ENCODE measurements at regions not wholly inside any gene's neighbourhood (a gene's known extent, or its start where the extent isn't known, plus 50 kb on each side); places are given as distances from the start of the nearest gene placed in this dataset.

GRCh38 chr18:70991577-70991976 lies 702.7 kb downstream of the SOCS6 start:
- Mint-ChIP-seq H3K27me3 (ENCODE audit: low read depth) (peaks cover 14% of the 10 kb centered on the region; the same call in 1 of the 2 replicates), H3K4me3 (no peak overlapping the region), H3K27ac (no peak overlapping the region), H3K9me3 (peaks cover 68% of the 10 kb centered on the region), H3K36me3 (peaks cover 59% of the 10 kb centered on the region), H3K4me1 (no peaks in the 10 kb centered on the region)
- no peak for TF ChIP-seq SP1 (CRISPR knock-in tag; conservative IDR thresholded peaks at IDR 0.05)
- TF ChIP-seq, protein P1, sequence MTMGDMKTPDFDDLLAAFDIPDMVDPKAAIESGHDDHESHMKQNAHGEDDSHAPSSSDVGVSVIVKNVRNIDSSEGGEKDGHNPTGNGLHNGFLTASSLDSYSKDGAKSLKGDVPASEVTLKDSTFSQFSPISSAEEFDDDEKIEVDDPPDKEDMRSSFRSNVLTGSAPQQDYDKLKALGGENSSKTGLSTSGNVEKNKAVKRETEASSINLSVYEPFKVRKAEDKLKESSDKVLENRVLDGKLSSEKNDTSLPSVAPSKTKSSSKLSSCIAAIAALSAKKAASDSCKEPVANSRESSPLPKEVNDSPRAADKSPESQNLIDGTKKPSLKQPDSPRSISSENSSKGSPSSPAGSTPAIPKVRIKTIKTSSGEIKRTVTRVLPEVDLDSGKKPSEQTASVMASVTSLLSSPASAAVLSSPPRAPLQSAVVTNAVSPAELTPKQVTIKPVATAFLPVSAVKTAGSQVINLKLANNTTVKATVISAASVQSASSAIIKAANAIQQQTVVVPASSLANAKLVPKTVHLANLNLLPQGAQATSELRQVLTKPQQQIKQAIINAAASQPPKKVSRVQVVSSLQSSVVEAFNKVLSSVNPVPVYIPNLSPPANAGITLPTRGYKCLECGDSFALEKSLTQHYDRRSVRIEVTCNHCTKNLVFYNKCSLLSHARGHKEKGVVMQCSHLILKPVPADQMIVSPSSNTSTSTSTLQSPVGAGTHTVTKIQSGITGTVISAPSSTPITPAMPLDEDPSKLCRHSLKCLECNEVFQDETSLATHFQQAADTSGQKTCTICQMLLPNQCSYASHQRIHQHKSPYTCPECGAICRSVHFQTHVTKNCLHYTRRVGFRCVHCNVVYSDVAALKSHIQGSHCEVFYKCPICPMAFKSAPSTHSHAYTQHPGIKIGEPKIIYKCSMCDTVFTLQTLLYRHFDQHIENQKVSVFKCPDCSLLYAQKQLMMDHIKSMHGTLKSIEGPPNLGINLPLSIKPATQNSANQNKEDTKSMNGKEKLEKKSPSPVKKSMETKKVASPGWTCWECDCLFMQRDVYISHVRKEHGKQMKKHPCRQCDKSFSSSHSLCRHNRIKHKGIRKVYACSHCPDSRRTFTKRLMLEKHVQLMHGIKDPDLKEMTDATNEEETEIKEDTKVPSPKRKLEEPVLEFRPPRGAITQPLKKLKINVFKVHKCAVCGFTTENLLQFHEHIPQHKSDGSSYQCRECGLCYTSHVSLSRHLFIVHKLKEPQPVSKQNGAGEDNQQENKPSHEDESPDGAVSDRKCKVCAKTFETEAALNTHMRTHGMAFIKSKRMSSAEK (CRISPR knock-in tag; IDR thresholded peaks at IDR 0.05; ENCODE audit: borderline replicate concordance), result no peak
- TF ChIP-seq ZNF317 (CRISPR knock-in tag; IDR thresholded peaks at IDR 0.05; ENCODE audit: borderline replicate concordance, low read depth), result no peak
- no peak for TF ChIP-seq MYBL2 (CRISPR knock-in tag; IDR thresholded peaks at IDR 0.05)
- no peak for TF ChIP-seq ATF6 (CRISPR knock-in tag; IDR thresholded peaks at IDR 0.05)
- TF ChIP-seq USF1 (CRISPR knock-in tag; IDR thresholded peaks at IDR 0.05), result no peak
- TF ChIP-seq RELA (CRISPR knock-in tag; IDR thresholded peaks at IDR 0.05; ENCODE audit: borderline replicate concordance), result no peak
- TF ChIP-seq TEAD1 (CRISPR knock-in tag; IDR thresholded peaks at IDR 0.05), result no peak
- no peak for TF ChIP-seq RORB (CRISPR knock-in tag; IDR thresholded peaks at IDR 0.05)
- ChIA-PET CTCF (no interaction called here), POLR2A (no interaction called here)
- no peak for ATAC-seq
- no peak for DNase-seq (ENCODE audit: low spot score)

- H3K4me1 Mint-ChIP-seq, result no peaks in the 10 kb centered on the region
- no peak overlapping the region for H3K4me3 Mint-ChIP-seq
- H3K36me3 Mint-ChIP-seq, result peaks cover 78% of the 10 kb centered on the region
- ChIA-PET CTCF (no interaction called here), POLR2A (no interaction called here)
- ATAC-seq, result no peak
- H3K27ac Mint-ChIP-seq, result no peak overlapping the region
- no peak for TF ChIP-seq MXD4 (CRISPR knock-in tag; IDR thresholded peaks at IDR 0.05; ENCODE audit: borderline replicate concordance)
- TF ChIP-seq TP53 (CRISPR knock-in tag; IDR thresholded peaks at IDR 0.05), result no peak
- TF ChIP-seq, protein P2, sequence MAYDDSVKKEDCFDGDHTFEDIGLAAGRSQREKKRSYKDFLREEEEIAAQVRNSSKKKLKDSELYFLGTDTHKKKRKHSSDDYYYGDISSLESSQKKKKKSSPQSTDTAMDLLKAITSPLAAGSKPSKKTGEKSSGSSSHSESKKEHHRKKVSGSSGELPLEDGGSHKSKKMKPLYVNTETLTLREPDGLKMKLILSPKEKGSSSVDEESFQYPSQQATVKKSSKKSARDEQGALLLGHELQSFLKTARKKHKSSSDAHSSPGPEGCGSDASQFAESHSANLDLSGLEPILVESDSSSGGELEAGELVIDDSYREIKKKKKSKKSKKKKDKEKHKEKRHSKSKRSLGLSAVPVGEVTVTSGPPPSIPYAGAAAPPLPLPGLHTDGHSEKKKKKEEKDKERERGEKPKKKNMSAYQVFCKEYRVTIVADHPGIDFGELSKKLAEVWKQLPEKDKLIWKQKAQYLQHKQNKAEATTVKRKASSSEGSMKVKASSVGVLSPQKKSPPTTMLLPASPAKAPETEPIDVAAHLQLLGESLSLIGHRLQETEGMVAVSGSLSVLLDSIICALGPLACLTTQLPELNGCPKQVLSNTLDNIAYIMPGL (CRISPR knock-in tag; IDR thresholded peaks at IDR 0.05), result no peak
- no peak for DNase-seq (ENCODE audit: low spot score)
- peaks cover 15% of the 10 kb centered on the region for H3K27me3 Mint-ChIP-seq (ENCODE audit: low read depth)
- H3K9me3 Mint-ChIP-seq, result peaks cover 85% of the 10 kb centered on the region
Measured at GRCh38 chr18:70985948-70986347, 697.1 kb downstream of the SOCS6 start.

GRCh38 chr18:70982292-70982691 lies 693.4 kb downstream of the SOCS6 start:
- no peaks in the 10 kb centered on the region for H3K4me1 Mint-ChIP-seq
- ChIA-PET CTCF (no interaction called here), POLR2A (no interaction called here)
- no peak overlapping the region for H3K27ac Mint-ChIP-seq
- no peak for DNase-seq (ENCODE audit: low spot score)
- peaks cover 12% of the 10 kb centered on the region for H3K27me3 Mint-ChIP-seq (ENCODE audit: low read depth)
- H3K4me3 Mint-ChIP-seq, result no peak overlapping the region
- no peak for ATAC-seq
- H3K9me3 Mint-ChIP-seq, result peaks cover 85% of the 10 kb centered on the region
- peaks cover 73% of the 10 kb centered on the region for H3K36me3 Mint-ChIP-seq
- TF ChIP-seq HMGA2 (CRISPR knock-in tag; IDR thresholded peaks at IDR 0.05), result no peak
- no peak for TF ChIP-seq NFYB (CRISPR knock-in tag; conservative IDR thresholded peaks at IDR 0.05; ENCODE audit: low read depth)
- no peak for TF ChIP-seq NFE2L1 (CRISPR knock-in tag; IDR thresholded peaks at IDR 0.05)
- no peak for TF ChIP-seq ZNF219 (CRISPR knock-in tag; IDR thresholded peaks at IDR 0.05; ENCODE audit: borderline replicate concordance)
- TF ChIP-seq ZNF317 (CRISPR knock-in tag; IDR thresholded peaks at IDR 0.05; ENCODE audit: borderline replicate concordance, low read depth), result no peak
- TF ChIP-seq ZNF121 (CRISPR knock-in tag; IDR thresholded peaks at IDR 0.05), result no peak
- TF ChIP-seq FOXP1 (CRISPR knock-in tag; IDR thresholded peaks at IDR 0.05; ENCODE audit: borderline replicate concordance), result no peak
- TF ChIP-seq RORB (CRISPR knock-in tag; IDR thresholded peaks at IDR 0.05), result no peak
- no peak for TF ChIP-seq KAT7 (CRISPR knock-in tag; IDR thresholded peaks at IDR 0.05; ENCODE audit: borderline replicate concordance)
- TF ChIP-seq ZNF396 (CRISPR knock-in tag; IDR thresholded peaks at IDR 0.05; ENCODE audit: borderline replicate concordance), result no peak
- no peak for TF ChIP-seq TEAD4 (CRISPR knock-in tag; IDR thresholded peaks at IDR 0.05)
- TF ChIP-seq, protein P3, sequence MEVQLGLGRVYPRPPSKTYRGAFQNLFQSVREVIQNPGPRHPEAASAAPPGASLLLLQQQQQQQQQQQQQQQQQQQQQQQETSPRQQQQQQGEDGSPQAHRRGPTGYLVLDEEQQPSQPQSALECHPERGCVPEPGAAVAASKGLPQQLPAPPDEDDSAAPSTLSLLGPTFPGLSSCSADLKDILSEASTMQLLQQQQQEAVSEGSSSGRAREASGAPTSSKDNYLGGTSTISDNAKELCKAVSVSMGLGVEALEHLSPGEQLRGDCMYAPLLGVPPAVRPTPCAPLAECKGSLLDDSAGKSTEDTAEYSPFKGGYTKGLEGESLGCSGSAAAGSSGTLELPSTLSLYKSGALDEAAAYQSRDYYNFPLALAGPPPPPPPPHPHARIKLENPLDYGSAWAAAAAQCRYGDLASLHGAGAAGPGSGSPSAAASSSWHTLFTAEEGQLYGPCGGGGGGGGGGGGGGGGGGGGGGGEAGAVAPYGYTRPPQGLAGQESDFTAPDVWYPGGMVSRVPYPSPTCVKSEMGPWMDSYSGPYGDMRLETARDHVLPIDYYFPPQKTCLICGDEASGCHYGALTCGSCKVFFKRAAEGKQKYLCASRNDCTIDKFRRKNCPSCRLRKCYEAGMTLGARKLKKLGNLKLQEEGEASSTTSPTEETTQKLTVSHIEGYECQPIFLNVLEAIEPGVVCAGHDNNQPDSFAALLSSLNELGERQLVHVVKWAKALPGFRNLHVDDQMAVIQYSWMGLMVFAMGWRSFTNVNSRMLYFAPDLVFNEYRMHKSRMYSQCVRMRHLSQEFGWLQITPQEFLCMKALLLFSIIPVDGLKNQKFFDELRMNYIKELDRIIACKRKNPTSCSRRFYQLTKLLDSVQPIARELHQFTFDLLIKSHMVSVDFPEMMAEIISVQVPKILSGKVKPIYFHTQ (CRISPR knock-in tag; IDR thresholded peaks at IDR 0.05), result no peak
